ENCODE measurements at regions not wholly inside any gene's neighbourhood (a gene's known extent, or its start where the extent isn't known, plus 50 kb on each side); places are given as distances from the start of the nearest gene placed in this dataset.

GRCh38 chr18:75588412-75588811, 160.9 kb upstream of the SMIM21 start:
- Histone ChIP-seq H3K79me2 (ENCODE audit: control insufficient read depth, insufficient read depth, low read length) (no peaks in the 10 kb centered on the region), H3K27me3 (ENCODE audit: control insufficient read depth, insufficient read depth, low read length) (no peaks in the 10 kb centered on the region), H2AFZ (ENCODE audit: low read length) (no peak overlapping the region), H3K4me3 (replicated peaks in 1 of 4; ENCODE audit: control extremely low read depth in 1 of 4, insufficient read depth in 1 of 4, low read depth in 3 of 4, low read length in 4 of 4) (no peak overlapping the region), H3K36me3 (ENCODE audit: control insufficient read depth, insufficient read depth, low read length) (no peaks in the 10 kb centered on the region), H4K20me1 (ENCODE audit: control insufficient read depth, extremely low read depth, insufficient read depth, low read length) (no peaks in the 10 kb centered on the region), H3K9ac (ENCODE audit: insufficient read depth, low read length) (no peak overlapping the region), H3K4me1 (ENCODE audit: control insufficient read depth, extremely low read depth, insufficient read depth, low read length) (no peaks in the 10 kb centered on the region), H3K4me2 (ENCODE audit: extremely low read depth, insufficient read depth, low read length) (no peak overlapping the region), H3K9me3 (ENCODE audit: control insufficient read depth, insufficient read depth, low read depth, low read length) (no peaks in the 10 kb centered on the region), H3K27ac (ENCODE audit: insufficient read depth, low read length) (no peak overlapping the region)
- DNase-seq (ENCODE audit: low read depth in 2 of 2) = no peak
- TF ChIP-seq EZH2 (IDR thresholded peaks at IDR 0.05; ENCODE audit: low read length, missing control alignments) = no peak
- TF ChIP-seq CTCF (conservative IDR thresholded peaks at IDR 0.05 in 1 of 2, IDR thresholded peaks at IDR 0.05 in 1 of 2; ENCODE audit: low read depth in 1 of 2, low read length in 2 of 2) = no peak

GRCh38 chr18:75587131-75587530, 159.6 kb upstream of the SMIM21 start:
- H3K27ac ChIP-seq (ENCODE audit: insufficient read depth, low read length) = no peak overlapping the region
- TF ChIP-seq EZH2 (IDR thresholded peaks at IDR 0.05; ENCODE audit: low read length, missing control alignments) (no peak), CTCF (conservative IDR thresholded peaks at IDR 0.05 in 1 of 2, IDR thresholded peaks at IDR 0.05 in 1 of 2; ENCODE audit: low read depth in 1 of 2, low read length in 2 of 2) (no peak)
- H3K9me3 ChIP-seq (ENCODE audit: control insufficient read depth, insufficient read depth, low read depth, low read length) = no peaks in the 10 kb centered on the region
- H3K4me3 ChIP-seq (replicated peaks in 1 of 4; ENCODE audit: control extremely low read depth in 1 of 4, insufficient read depth in 1 of 4, low read depth in 3 of 4, low read length in 4 of 4) = no peak overlapping the region
- no peak for DNase-seq (ENCODE audit: low read depth in 2 of 2)
- H3K27me3 ChIP-seq (ENCODE audit: control insufficient read depth, insufficient read depth, low read length) = no peaks in the 10 kb centered on the region
- no peak overlapping the region for H2AFZ ChIP-seq (ENCODE audit: low read length)
- H3K79me2 ChIP-seq (ENCODE audit: control insufficient read depth, insufficient read depth, low read length) = no peaks in the 10 kb centered on the region
- H3K9ac ChIP-seq (ENCODE audit: insufficient read depth, low read length) = no peak overlapping the region
- no peaks in the 10 kb centered on the region for H3K36me3 ChIP-seq (ENCODE audit: control insufficient read depth, insufficient read depth, low read length)
- H4K20me1 ChIP-seq (ENCODE audit: control insufficient read depth, extremely low read depth, insufficient read depth, low read length) = no peaks in the 10 kb centered on the region
- no peaks in the 10 kb centered on the region for H3K4me1 ChIP-seq (ENCODE audit: control insufficient read depth, extremely low read depth, insufficient read depth, low read length)
- H3K4me2 ChIP-seq (ENCODE audit: extremely low read depth, insufficient read depth, low read length) = no peak overlapping the region

GRCh38 chr18:75586130-75586889, 158.8 kb upstream of the SMIM21 start:
- H3K27ac ChIP-seq (ENCODE audit: insufficient read depth, low read length) = no peak overlapping the region
- H3K36me3 ChIP-seq (ENCODE audit: control insufficient read depth, insufficient read depth, low read length) = no peaks in the 10 kb centered on the region
- H2AFZ ChIP-seq (ENCODE audit: low read length) = no peak overlapping the region
- H3K79me2 ChIP-seq (ENCODE audit: control insufficient read depth, insufficient read depth, low read length) = no peaks in the 10 kb centered on the region
- no peak for DNase-seq (ENCODE audit: low read depth in 2 of 2)
- H3K4me3 ChIP-seq (replicated peaks in 1 of 4; ENCODE audit: control extremely low read depth in 1 of 4, insufficient read depth in 1 of 4, low read depth in 3 of 4, low read length in 4 of 4) = no peak overlapping the region
- H3K9me3 ChIP-seq (ENCODE audit: control insufficient read depth, insufficient read depth, low read depth, low read length) = no peaks in the 10 kb centered on the region
- no peaks in the 10 kb centered on the region for H3K27me3 ChIP-seq (ENCODE audit: control insufficient read depth, insufficient read depth, low read length)
- no peak overlapping the region for H3K4me2 ChIP-seq (ENCODE audit: extremely low read depth, insufficient read depth, low read length)
- H3K9ac ChIP-seq (ENCODE audit: insufficient read depth, low read length) = no peak overlapping the region
- H3K4me1 ChIP-seq (ENCODE audit: control insufficient read depth, extremely low read depth, insufficient read depth, low read length) = no peaks in the 10 kb centered on the region
- H4K20me1 ChIP-seq (ENCODE audit: control insufficient read depth, extremely low read depth, insufficient read depth, low read length) = no peaks in the 10 kb centered on the region
- TF ChIP-seq CTCF (conservative IDR thresholded peaks at IDR 0.05 in 1 of 2, IDR thresholded peaks at IDR 0.05 in 1 of 2; ENCODE audit: low read depth in 1 of 2, low read length in 2 of 2) (no peak), EZH2 (IDR thresholded peaks at IDR 0.05; ENCODE audit: low read length, missing control alignments) (no peak)

All from fibroblast of lung (primary cell).